ENCODE measurements at regions not wholly inside any gene's neighbourhood (a gene's known extent, or its start where the extent isn't known, plus 50 kb on each side); places are given as distances from the start of the nearest gene placed in this dataset.

GRCh38 chr20:53844259-53844658 is 226.1 kb downstream of the BCAS1 start:
- DNase-seq: no peak
- H4K91ac ChIP-seq (ENCODE audit: insufficient read depth, low read depth, low read length): no peak overlapping the region
- no peak overlapping the region for H2AK5ac ChIP-seq (ENCODE audit: low read depth, low read length)
- H3K27ac ChIP-seq (ENCODE audit: insufficient read depth, low read length): no peak overlapping the region
- H3K9me3 ChIP-seq (ENCODE audit: control insufficient read depth, insufficient read depth, low read length): 0 out of 2 replicates have a peak, but pooled peaks cover 2% of the 10 kb centered on the region
- intact Hi-C loops (cut with micrococcal nuclease) (no loop called here), in situ Hi-C loops (cut with MboI; ENCODE audit: low sequenced_read_pairs) (no loop called here), dilution Hi-C loops (cut with HindIII; ENCODE audit: low sequenced_read_pairs, unreplicated experiment) (no loop called here)
- H4K8ac ChIP-seq (ENCODE audit: low read depth in 2 of 2, low read length in 2 of 2): no peak overlapping the region
- ATAC-seq (ENCODE audit: low read depth): no peak
- H3K79me1 ChIP-seq (ENCODE audit: low read depth in 1 of 2, low read length in 2 of 2): no peaks in the 10 kb centered on the region
- H3K4me1 ChIP-seq (ENCODE audit: control insufficient read depth, insufficient read depth, low read length): no peaks in the 10 kb centered on the region; the same call in 1 of the 2 replicates
- H2BK15ac ChIP-seq (ENCODE audit: low read depth, low read length): no peak overlapping the region
- ChIA-PET CTCF (no interaction called here), POLR2A (ENCODE audit: unreplicated experiment) (no interaction called here)
- H3K56ac ChIP-seq (ENCODE audit: extremely low read depth, insufficient read depth, low read length): no peak overlapping the region
- no peak overlapping the region for H3K4me3 ChIP-seq (ENCODE audit: insufficient read depth, low read depth, low read length)
- no peak overlapping the region for H3K18ac ChIP-seq (ENCODE audit: low read depth, low read length)
- no peak overlapping the region for H2BK120ac ChIP-seq (ENCODE audit: low read depth, low read length)
- no TSS peak for BruUV-seq (replicated peaks)
- no peak overlapping the region for H2BK20ac ChIP-seq (ENCODE audit: low read depth, low read length)
- H2AK9ac ChIP-seq (replicated peaks; ENCODE audit: low read depth, low read length, poor library complexity): no peak overlapping the region
- no peak overlapping the region for H3K4ac ChIP-seq (ENCODE audit: low read depth, low read length)
- H3K14ac ChIP-seq (replicated peaks; ENCODE audit: low read depth, low read length): no peak overlapping the region
- no peaks in the 10 kb centered on the region for H3K36me3 ChIP-seq (ENCODE audit: control insufficient read depth, insufficient read depth, low read length)
- H3K9me1 ChIP-seq (ENCODE audit: insufficient read depth, low read length): peaks cover 4% of the 10 kb centered on the region; the same call in 1 of the 2 replicates
- no peak overlapping the region for H3K23ac ChIP-seq (ENCODE audit: low read depth, low read length)
- no peak overlapping the region for H2BK5ac ChIP-seq (ENCODE audit: low read depth, low read length, poor library complexity, severe bottlenecking)
- no peaks in the 10 kb centered on the region for H4K20me1 ChIP-seq (ENCODE audit: insufficient read depth, low read length)
- WGBS, 2 experiments (ENCODE audit: extremely low coverage in 2 of 2, insufficient read length in 1 of 2): 72% methylated on average over 3 of the region's 8 CpGs; no CpG with 5 or more reads in 1 of the 2 experiments
- no peak overlapping the region for H3K4me2 ChIP-seq (ENCODE audit: low read depth, low read length)
- no peaks in the 10 kb centered on the region for H3K27me3 ChIP-seq (ENCODE audit: control insufficient read depth, insufficient read depth, low read length)
- H3K9ac ChIP-seq (ENCODE audit: low read depth, low read length): no peak overlapping the region
- H4K5ac ChIP-seq (ENCODE audit: low read depth, low read length): no peak overlapping the region
- H2AFZ ChIP-seq (replicated peaks; ENCODE audit: low read length, poor library complexity): no peak overlapping the region
- TF ChIP-seq USF2 (IDR thresholded peaks at IDR 0.05; ENCODE audit: low read depth, low read length): no peak
- no peak for TF ChIP-seq MAFK (IDR thresholded peaks at IDR 0.05; ENCODE audit: low read depth, low read length)
- no peak for TF ChIP-seq SMC3 (IDR thresholded peaks at IDR 0.05; ENCODE audit: low read depth, low read length)
- TF ChIP-seq RFX5 (IDR thresholded peaks at IDR 0.05; ENCODE audit: low read depth, low read length): no peak
- TF ChIP-seq, protein P1, sequence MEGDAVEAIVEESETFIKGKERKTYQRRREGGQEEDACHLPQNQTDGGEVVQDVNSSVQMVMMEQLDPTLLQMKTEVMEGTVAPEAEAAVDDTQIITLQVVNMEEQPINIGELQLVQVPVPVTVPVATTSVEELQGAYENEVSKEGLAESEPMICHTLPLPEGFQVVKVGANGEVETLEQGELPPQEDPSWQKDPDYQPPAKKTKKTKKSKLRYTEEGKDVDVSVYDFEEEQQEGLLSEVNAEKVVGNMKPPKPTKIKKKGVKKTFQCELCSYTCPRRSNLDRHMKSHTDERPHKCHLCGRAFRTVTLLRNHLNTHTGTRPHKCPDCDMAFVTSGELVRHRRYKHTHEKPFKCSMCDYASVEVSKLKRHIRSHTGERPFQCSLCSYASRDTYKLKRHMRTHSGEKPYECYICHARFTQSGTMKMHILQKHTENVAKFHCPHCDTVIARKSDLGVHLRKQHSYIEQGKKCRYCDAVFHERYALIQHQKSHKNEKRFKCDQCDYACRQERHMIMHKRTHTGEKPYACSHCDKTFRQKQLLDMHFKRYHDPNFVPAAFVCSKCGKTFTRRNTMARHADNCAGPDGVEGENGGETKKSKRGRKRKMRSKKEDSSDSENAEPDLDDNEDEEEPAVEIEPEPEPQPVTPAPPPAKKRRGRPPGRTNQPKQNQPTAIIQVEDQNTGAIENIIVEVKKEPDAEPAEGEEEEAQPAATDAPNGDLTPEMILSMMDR (conservative IDR thresholded peaks at IDR 0.05; ENCODE audit: low read depth, low read length): no peak
- no peak for TF ChIP-seq CHD1 (IDR thresholded peaks at IDR 0.05; ENCODE audit: low read depth, low read length)
- TF ChIP-seq, protein P2, sequence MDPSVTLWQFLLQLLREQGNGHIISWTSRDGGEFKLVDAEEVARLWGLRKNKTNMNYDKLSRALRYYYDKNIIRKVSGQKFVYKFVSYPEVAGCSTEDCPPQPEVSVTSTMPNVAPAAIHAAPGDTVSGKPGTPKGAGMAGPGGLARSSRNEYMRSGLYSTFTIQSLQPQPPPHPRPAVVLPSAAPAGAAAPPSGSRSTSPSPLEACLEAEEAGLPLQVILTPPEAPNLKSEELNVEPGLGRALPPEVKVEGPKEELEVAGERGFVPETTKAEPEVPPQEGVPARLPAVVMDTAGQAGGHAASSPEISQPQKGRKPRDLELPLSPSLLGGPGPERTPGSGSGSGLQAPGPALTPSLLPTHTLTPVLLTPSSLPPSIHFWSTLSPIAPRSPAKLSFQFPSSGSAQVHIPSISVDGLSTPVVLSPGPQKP (IDR thresholded peaks at IDR 0.05; ENCODE audit: borderline replicate concordance, low read depth, low read length): no peak
- TF ChIP-seq FOS (IDR thresholded peaks at IDR 0.05; ENCODE audit: low read depth, low read length): no peak

All from IMR-90 (cell line).